HG03097 (cell line): ENCODE measurements at regions not wholly inside any gene's neighbourhood (a gene's known extent, or its start where the extent isn't known, plus 50 kb on each side); places are given as distances from the start of the nearest gene placed in this dataset.

Experiments
- ATAC-seq: cut with Tn5 transposase; IDR thresholded peaks from one replicate; pipeline ENCODE4 v1.9.1; 2021; ENCODE audit not compliant: unreplicated experiment, low FRiP score

GRCh38 chr2:128489526-128490273 is 171.0 kb upstream of the HS6ST1 start:
- no peak for ATAC-seq

- no peak for ATAC-seq
Measured at GRCh38 chr2:128490321-128490720, 171.7 kb upstream of the HS6ST1 start.

GRCh38 chr2:128490881-128491691 is 172.4 kb upstream of the HS6ST1 start:
- ATAC-seq = no peak

- no peak for ATAC-seq
Measured at GRCh38 chr2:128491692-128492244, 173.1 kb upstream of the HS6ST1 start.

GRCh38 chr2:128492966-128493811 is 174.5 kb upstream of the HS6ST1 start:
- no peak for ATAC-seq

- no peak for ATAC-seq
Measured at GRCh38 chr2:128493880-128494279, 175.2 kb upstream of the HS6ST1 start.

GRCh38 chr2:128494307-128494639 is 175.6 kb upstream of the HS6ST1 start:
- no peak for ATAC-seq

- no peak for ATAC-seq
Measured at GRCh38 chr2:128494640-128495321, 176.1 kb upstream of the HS6ST1 start.

GRCh38 chr2:128495996-128496547 is 177.4 kb upstream of the HS6ST1 start:
- ATAC-seq = no peak

GRCh38 chr2:128496700-128497099 is 178.0 kb upstream of the HS6ST1 start:
- no peak for ATAC-seq

GRCh38 chr2:128497461-128497860 is 178.8 kb upstream of the HS6ST1 start:
- no peak for ATAC-seq

- no peak for ATAC-seq
Measured at GRCh38 chr2:128498086-128498485, 179.4 kb upstream of the HS6ST1 start.

- no peak for ATAC-seq
Measured at GRCh38 chr2:128498589-128498988, 179.9 kb upstream of the HS6ST1 start.

GRCh38 chr2:128499367-128500137 is 180.9 kb upstream of the HS6ST1 start:
- no peak for ATAC-seq

GRCh38 chr2:128500138-128500800 is 181.6 kb upstream of the HS6ST1 start:
- ATAC-seq = no peak

- ATAC-seq = no peak
Measured at GRCh38 chr2:128501006-128501690, 182.5 kb upstream of the HS6ST1 start.

GRCh38 chr2:128501700-128502099 is 183.0 kb upstream of the HS6ST1 start:
- no peak for ATAC-seq

GRCh38 chr2:128502200-128502599 is 183.5 kb upstream of the HS6ST1 start:
- ATAC-seq = no peak
